Immature natural killer cell (primary cell): ENCODE measurements at regions not wholly inside any gene's neighbourhood (a gene's known extent, or its start where the extent isn't known, plus 50 kb on each side); places are given as distances from the start of the nearest gene placed in this dataset.

Experiments used
- DNase-seq, 3 donors: peaks; one replicate each; pipeline ENCODE4 v3.0.0; 2022; ENCODE audit warnings: mixed read lengths in 1 of 3
- H3K27ac Mint-ChIP-seq, 6 donors: one replicate each; pipeline ENCODE4 v1.8.0; 2020; ENCODE audit warnings: mixed read lengths in 6 of 6, mild to moderate bottlenecking in 5 of 6, inconsistent platforms in 4 of 6, moderate library complexity in 3 of 6
- H3K27me3 Mint-ChIP-seq, 3 donors: one replicate each; pipeline ENCODE4 v1.8.0; 2020 to 2021; ENCODE audit warnings: low read depth in 3 of 3, mild to moderate bottlenecking in 3 of 3, mixed read lengths in 3 of 3, moderate library complexity in 3 of 3, inconsistent platforms in 1 of 3
- H3K36me3 Mint-ChIP-seq, 3 donors: one replicate each; pipeline ENCODE4 v1.8.0; 2020; ENCODE audit warnings: mixed read lengths in 3 of 3, inconsistent platforms in 2 of 3, mild to moderate bottlenecking in 2 of 3
- H3K4me1 Mint-ChIP-seq, 2 donors: one replicate each; pipeline ENCODE4 v1.8.0; 2020; ENCODE audit warnings: inconsistent platforms in 2 of 2, mild to moderate bottlenecking in 2 of 2, mixed read lengths in 2 of 2, moderate library complexity in 1 of 2
- H3K4me3 Mint-ChIP-seq, 5 donors: one replicate each; pipeline ENCODE4 v1.8.0; 2020; ENCODE audit warnings: mild to moderate bottlenecking in 5 of 5, mixed read lengths in 5 of 5, inconsistent platforms in 3 of 5, moderate library complexity in 3 of 5
- H3K9me3 Mint-ChIP-seq, 6 donors: one replicate each; pipeline ENCODE4 v1.8.0; 2020; ENCODE audit warnings: mild to moderate bottlenecking in 6 of 6, mixed read lengths in 6 of 6, inconsistent platforms in 4 of 6, moderate library complexity in 3 of 6

GRCh38 chr1:84060781-84061180, 61.8 kb upstream of the TTLL7 start:
- Mint-ChIP-seq H3K27me3 (peaks cover 0 to 7% (median 6%) of the 10 kb centered on the region in 3 donors), H3K27ac (no peak overlapping the region), H3K4me1 (no peaks in the 10 kb centered on the region)

GRCh38 chr1:84048820-84049219, 49.9 kb upstream of the TTLL7 start:
- Mint-ChIP-seq H3K27ac (no peak overlapping the region), H3K27me3 (no peaks in the 10 kb centered on the region), H3K36me3 (no peaks in the 10 kb centered on the region), H3K4me3 (no peak overlapping the region), H3K9me3 (no peaks in the 10 kb centered on the region), H3K4me1 (no peaks in the 10 kb centered on the region)
- no peak for DNase-seq

More at GRCh38 chr1:84060781-84061180, 61.8 kb upstream of the TTLL7 start:
- DNase-seq, result no peak
- Mint-ChIP-seq H3K4me3 (no peak overlapping the region), H3K36me3 (no peaks in the 10 kb centered on the region), H3K9me3 (no peaks in the 10 kb centered on the region)
